Stimulated activated CD4-positive, alpha-beta T cell treated with anti-CD3 and anti-CD28 coated beads, Interleukin-4, amount 100 ng/mL, for 1 hour (primary cell): ENCODE measurements at regions not wholly inside any gene's neighbourhood (a gene's known extent, or its start where the extent isn't known, plus 50 kb on each side); places are given as distances from the start of the nearest gene placed in this dataset.
"Not testable (repeated sequence)": the region's sequence is repeated elsewhere in the genome, so short reads cannot be mapped to it uniquely, and the experiment has no call there.

Source experiments
- DNase-seq: peaks from one replicate; pipeline ENCODE4 v3.0.0-alpha.2; 2020

- no peak for DNase-seq
Measured at GRCh38 chr5:118551716-118552115, 436.6 kb downstream of the DTWD2 start.

GRCh38 chr5:118551031-118551430 lies 437.3 kb downstream of the DTWD2 start:
- DNase-seq = no peak

- no peak for DNase-seq
Measured at GRCh38 chr5:118548761-118549720, 439.3 kb downstream of the DTWD2 start.

GRCh38 chr5:118545470-118545869 lies 442.9 kb downstream of the DTWD2 start:
- no peak for DNase-seq

GRCh38 chr5:118544887-118545449 lies 443.4 kb downstream of the DTWD2 start:
- DNase-seq = no peak

GRCh38 chr5:118533923-118534322 lies 454.4 kb downstream of the DTWD2 start:
- no peak for DNase-seq

- no peak for DNase-seq
Measured at GRCh38 chr5:118533156-118533555, 455.2 kb downstream of the DTWD2 start.

- DNase-seq = no peak
Measured at GRCh38 chr5:118531276-118531675, 457.1 kb downstream of the DTWD2 start.

- DNase-seq = no peak
Measured at GRCh38 chr5:118529361-118530144, 458.8 kb downstream of the DTWD2 start.

- no peak for DNase-seq
Measured at GRCh38 chr5:118522626-118523025, 465.7 kb downstream of the DTWD2 start.

- DNase-seq = no peak
Measured at GRCh38 chr5:118520771-118521415, 467.5 kb downstream of the DTWD2 start.

GRCh38 chr5:118519466-118519865 lies 468.9 kb downstream of the DTWD2 start:
- DNase-seq = no peak

GRCh38 chr5:118518720-118519119 lies 469.6 kb downstream of the DTWD2 start:
- no peak for DNase-seq

- no peak for DNase-seq
Measured at GRCh38 chr5:118511846-118512245, 476.5 kb downstream of the DTWD2 start.

- DNase-seq = no peak
Measured at GRCh38 chr5:118506217-118506852, 482.0 kb downstream of the DTWD2 start.

GRCh38 chr5:118502232-118502631 lies 486.1 kb downstream of the DTWD2 start:
- not testable (repeated sequence) for DNase-seq

GRCh38 chr5:118491351-118491750 lies 497.0 kb downstream of the DTWD2 start:
- DNase-seq = no peak

- DNase-seq = no peak
Measured at GRCh38 chr5:118486647-118487225, 501.6 kb downstream of the DTWD2 start.

- DNase-seq = no peak
Measured at GRCh38 chr5:118479285-118479684, 509.1 kb downstream of the DTWD2 start.

- DNase-seq = no peak
Measured at GRCh38 chr5:118478852-118479251, 509.5 kb downstream of the DTWD2 start.

GRCh38 chr5:118468085-118468484 lies 520.3 kb downstream of the DTWD2 start:
- DNase-seq = no peak

- DNase-seq = no peak
Measured at GRCh38 chr5:118467103-118467502, 521.2 kb downstream of the DTWD2 start.
